ENCODE measurements at regions not wholly inside any gene's neighbourhood (a gene's known extent, or its start where the extent isn't known, plus 50 kb on each side); places are given as distances from the start of the nearest gene placed in this dataset.

GRCh38 chr10:123521076-123521475 lies 145.1 kb upstream of the GPR26 start:
- H2AK5ac ChIP-seq (ENCODE audit: low read depth, low read length): no peak overlapping the region
- H3K4me2 ChIP-seq (ENCODE audit: insufficient read depth in 1 of 2, low read depth in 2 of 2, low read length in 2 of 2): no peak overlapping the region
- H2BK5ac ChIP-seq (ENCODE audit: low read depth, low read length): no peak overlapping the region
- H4K91ac ChIP-seq (replicated peaks; ENCODE audit: insufficient read length, low read length): peak overlapping the region; percentile 36
- H3K14ac ChIP-seq (ENCODE audit: insufficient read length): no peak overlapping the region
- TF ChIP-seq SP4 (IDR thresholded peaks at IDR 0.05; ENCODE audit: low read length) (no peak), CTCF (IDR thresholded peaks at IDR 0.05; ENCODE audit: control extremely low read depth in 1 of 3, insufficient read depth in 1 of 3, low read depth in 1 of 3, low read length in 3 of 3) (peak in 1 of 3 experiments; percentile 3; a peak in 1 of 4 replicates)
- H3K23ac ChIP-seq (ENCODE audit: insufficient read length): no peak overlapping the region
- ChIA-PET POLR2A (ENCODE audit: partially characterized antibody) (interaction anchor here (0.7 kb wide), 1 partner anchor 17 kb away, joined by 3 read pairs; no protein-coding TSS in a partner anchor), CTCF (ENCODE audit: partially characterized antibody) (interaction anchor here (0.8 to 1.2 kb wide), 4 partner anchors 9 to 25 kb away, joined by 3 to 4 read pairs (median 3); no protein-coding TSS in a partner anchor)
- no peak for FAIRE-seq
- H3K4ac ChIP-seq (replicated peaks; ENCODE audit: insufficient read length, low read depth, low read length): no peak overlapping the region
- H3K9me3 ChIP-seq (ENCODE audit: insufficient read depth in 2 of 2, low read depth in 1 of 2, low read length in 1 of 2): no peaks in the 10 kb centered on the region
- no peaks in the 10 kb centered on the region for H3K27me3 ChIP-seq (replicated peaks in 1 of 4; ENCODE audit: control insufficient read depth in 3 of 4, extremely low read depth in 1 of 4, insufficient read depth in 3 of 4, low read length in 3 of 4)
- H3K4me1 ChIP-seq (replicated peaks in 1 of 4; ENCODE audit: control insufficient read depth in 3 of 4, insufficient read depth in 4 of 4, low read length in 3 of 4): 0 out of 7 replicates have a peak, but pooled peaks cover 0 to 4% (median 0%) of the 10 kb centered on the region in 4 experiments
- no peak overlapping the region for H2BK15ac ChIP-seq (ENCODE audit: low read length)
- H3K9ac ChIP-seq (replicated peaks in 1 of 4; ENCODE audit: extremely low read depth in 1 of 4, low read depth in 3 of 4, low read length in 3 of 4): no peak overlapping the region
- H3K79me1 ChIP-seq (ENCODE audit: low read depth, low read length): no peaks in the 10 kb centered on the region
- no peak overlapping the region for H3K4me3 ChIP-seq (ENCODE audit: extremely low read depth in 1 of 4, insufficient read depth in 2 of 4, low read depth in 3 of 4, low read length in 4 of 4)
- no peak overlapping the region for H2AFZ ChIP-seq (ENCODE audit: low read length)
- no peak overlapping the region for H3K27ac ChIP-seq (ENCODE audit: low read depth, low read length)
- H2BK12ac ChIP-seq (ENCODE audit: low read depth, low read length): 0 out of 2 replicates have a peak overlapping the region, but pooled peaks have one; percentile 63
- no peak overlapping the region for H2BK120ac ChIP-seq (replicated peaks; ENCODE audit: low read depth, low read length)
- H3K23me2 ChIP-seq (ENCODE audit: low read depth, low read length): no peaks in the 10 kb centered on the region
- no peak for DNase-seq (ENCODE audit: low read depth in 1 of 2, low spot score in 2 of 2)
- no peak overlapping the region for H3K56ac ChIP-seq (replicated peaks; ENCODE audit: insufficient read length, low read depth, low read length)
- no peaks in the 10 kb centered on the region for H3K79me2 ChIP-seq (ENCODE audit: control insufficient read depth in 1 of 2, insufficient read depth in 2 of 2, low read length in 2 of 2)
- H4K5ac ChIP-seq (ENCODE audit: insufficient read length, low read depth, low read length): no peak overlapping the region
- no peak overlapping the region for H2BK20ac ChIP-seq (ENCODE audit: low read length)
- no peak overlapping the region for H3K18ac ChIP-seq (ENCODE audit: extremely low read depth, low read length)
- 100% methylated on average over 3 of the region's 3 CpGs; no CpG with 5 or more reads in 1 of the 2 experiments for WGBS, 2 experiments (ENCODE audit: extremely low coverage in 1 of 2, insufficient coverage in 1 of 2, insufficient read length in 1 of 2, insufficient replicate concordance in 2 of 2, low coverage in 1 of 2, low lambda C conversion rate in 2 of 2, missing lambda C conversion rate in 1 of 2)
- no peak overlapping the region for H4K8ac ChIP-seq (ENCODE audit: extremely low read depth, insufficient read depth, low read length)
- no peaks in the 10 kb centered on the region for H3K36me3 ChIP-seq (ENCODE audit: control insufficient read depth in 2 of 4, insufficient read depth in 4 of 4, low read length in 3 of 4)
- no peaks in the 10 kb centered on the region for H4K20me1 ChIP-seq (replicated peaks in 1 of 2; ENCODE audit: control insufficient read depth in 1 of 2, insufficient read depth in 2 of 2, low read length in 2 of 2)

All from H1 (cell line).